D721Med (cell line): ENCODE measurements at regions not wholly inside any gene's neighbourhood (a gene's known extent, or its start where the extent isn't known, plus 50 kb on each side); places are given as distances from the start of the nearest gene placed in this dataset.

Experiments
- DNase-seq: peaks from one replicate; pipeline ENCODE4 v3.0.0; 2011; ENCODE audit warnings: low spot score; ENCODE audit not compliant: insufficient read length
- FAIRE-seq: peaks from 2 replicates; lab custom pipeline; 2011; peaks lifted over from hg19 to GRCh38; lab: Jason Lieb, UNC
- CTCF ChIP-seq: IDR thresholded peaks from 2 replicates; pipeline ENCODE4 v1.5.1; 2012; ENCODE audit warnings: mild to moderate bottlenecking, control low read depth; ENCODE audit not compliant: insufficient read depth; ENCODE audit errors: missing control alignments

GRCh38 chrX:137982472-137983172 is 416.7 kb downstream of the ZIC3 start:
- FAIRE-seq, result no peak
- no peak for TF ChIP-seq CTCF
- no peak for DNase-seq

- FAIRE-seq (no peak), DNase-seq (no peak)
- TF ChIP-seq CTCF, result no peak
Measured at GRCh38 chrX:137988470-137988869, 422.5 kb downstream of the ZIC3 start.

- no peak for FAIRE-seq
- TF ChIP-seq CTCF, result no peak
- DNase-seq, result no peak
Measured at GRCh38 chrX:137998619-137999018, 432.7 kb downstream of the ZIC3 start.

- DNase-seq (no peak), FAIRE-seq (no peak)
- TF ChIP-seq CTCF, result no peak
Measured at GRCh38 chrX:137999071-137999470, 433.1 kb downstream of the ZIC3 start.

GRCh38 chrX:137999552-137999951 is 433.6 kb downstream of the ZIC3 start:
- no peak for TF ChIP-seq CTCF
- FAIRE-seq, result no peak
- DNase-seq, result no peak

- DNase-seq (no peak), FAIRE-seq (no peak)
- no peak for TF ChIP-seq CTCF
Measured at GRCh38 chrX:138001226-138001625, 435.3 kb downstream of the ZIC3 start.

GRCh38 chrX:138006180-138006579 is 440.3 kb downstream of the ZIC3 start:
- FAIRE-seq, result no peak
- DNase-seq, result no peak
- no peak for TF ChIP-seq CTCF
